Left renal cortex interstitium (tissue), 4 donors: ENCODE measurements at regions not wholly inside any gene's neighbourhood (a gene's known extent, or its start where the extent isn't known, plus 50 kb on each side); places are given as distances from the start of the nearest gene placed in this dataset.
"Not testable (repeated sequence)": the region's sequence is repeated elsewhere in the genome, so short reads cannot be mapped to it uniquely, and the experiment has no call there.

Experiments used
- DNase-seq, 4 donors: peaks; one replicate each; pipeline ENCODE4 v3.0.0-alpha.2; 2013; ENCODE audit warnings: low read depth in 4 of 4, low spot score in 2 of 4, missing footprints in 1 of 4

- DNase-seq: no peak
Observed at GRCh38 chr3:80018375-80018774, 250.6 kb upstream of the ROBO1 start.

GRCh38 chr3:80017369-80017768 lies 249.6 kb upstream of the ROBO1 start:
- no peak for DNase-seq

- no peak for DNase-seq
Observed at GRCh38 chr3:80014576-80014975, 246.8 kb upstream of the ROBO1 start.

- no peak for DNase-seq
Observed at GRCh38 chr3:80010021-80010571, 242.3 kb upstream of the ROBO1 start.

GRCh38 chr3:80007522-80007921 lies 239.7 kb upstream of the ROBO1 start:
- DNase-seq: no peak

- no peak for DNase-seq
Observed at GRCh38 chr3:80006315-80006714, 238.5 kb upstream of the ROBO1 start.

- DNase-seq: no peak
Observed at GRCh38 chr3:80000022-80000421, 232.2 kb upstream of the ROBO1 start.

- DNase-seq: no peak
Observed at GRCh38 chr3:79994397-79994796, 226.6 kb upstream of the ROBO1 start.

- DNase-seq: no peak
Observed at GRCh38 chr3:79986338-79986737, 218.5 kb upstream of the ROBO1 start.

- no peak for DNase-seq
Observed at GRCh38 chr3:79985816-79986215, 218.0 kb upstream of the ROBO1 start.

GRCh38 chr3:79983118-79983517 lies 215.3 kb upstream of the ROBO1 start:
- DNase-seq: no peak

GRCh38 chr3:79979990-79980389 lies 212.2 kb upstream of the ROBO1 start:
- DNase-seq: no peak

GRCh38 chr3:79976466-79976865 lies 208.7 kb upstream of the ROBO1 start:
- no peak for DNase-seq

- no peak for DNase-seq
Observed at GRCh38 chr3:79973917-79974595, 206.3 kb upstream of the ROBO1 start.

GRCh38 chr3:79973482-79973881 lies 205.7 kb upstream of the ROBO1 start:
- no peak for DNase-seq

- DNase-seq: no peak
Observed at GRCh38 chr3:79968418-79968817, 200.6 kb upstream of the ROBO1 start.

GRCh38 chr3:79960594-79960993 lies 192.8 kb upstream of the ROBO1 start:
- no peak for DNase-seq

- DNase-seq: no peak
Observed at GRCh38 chr3:79957066-79957465, 189.3 kb upstream of the ROBO1 start.

GRCh38 chr3:79954756-79955155 lies 187.0 kb upstream of the ROBO1 start:
- no peak for DNase-seq

GRCh38 chr3:79953591-79954101 lies 185.8 kb upstream of the ROBO1 start:
- DNase-seq: no peak

- DNase-seq: not testable (repeated sequence)
Observed at GRCh38 chr3:79951426-79951825, 183.6 kb upstream of the ROBO1 start.

GRCh38 chr3:79947957-79948356 lies 180.2 kb upstream of the ROBO1 start:
- no peak for DNase-seq

GRCh38 chr3:79947469-79947868 lies 179.7 kb upstream of the ROBO1 start:
- no peak for DNase-seq
